Uterus (tissue), 3 donors: ENCODE measurements at regions not wholly inside any gene's neighbourhood (a gene's known extent, or its start where the extent isn't known, plus 50 kb on each side); places are given as distances from the start of the nearest gene placed in this dataset.

Source experiments
- DNase-seq, 2 donors: peaks; one replicate each; pipeline ENCODE4 v3.0.0-alpha.2; 2019 to 2020
- H3K27ac ChIP-seq, 2 donors: fragments of 200-600 bp; sonication (generic); 1 replicate in 1 of 2; 2 replicates in 1 of 2; pipeline ENCODE4 v1.5.1; 2016 to 2018
- H3K27me3 ChIP-seq, 2 donors: fragments of 200-600 bp; sonication (generic); one replicate each; pipeline ENCODE4 v1.5.1; 2018 to 2019; ENCODE audit warnings: control low read depth in 1 of 2
- H3K36me3 ChIP-seq, 2 donors: fragments of 200-600 bp; sonication (generic); one replicate each; pipeline ENCODE4 v1.5.1; 2019; ENCODE audit warnings: control low read depth in 1 of 2
- H3K4me1 ChIP-seq, 2 donors: fragments of 200-600 bp; sonication (generic); one replicate each; pipeline ENCODE4 v1.5.1; 2018 to 2019; ENCODE audit warnings: control low read depth in 1 of 2
- H3K4me3 ChIP-seq, 2 donors: fragments of 200-600 bp; sonication (generic); 1 replicate in 1 of 2; 2 replicates in 1 of 2; pipeline ENCODE4 v1.5.1; 2018 to 2019; ENCODE audit warnings: mild to moderate bottlenecking in 1 of 2
- H3K9me3 ChIP-seq, 2 donors: fragments of 200-600 bp; sonication (generic); one replicate each; pipeline ENCODE4 v1.5.1; 2019; ENCODE audit warnings: control low read depth in 1 of 2
- CTCF ChIP-seq, 4 experiments: fragments of 200-600 bp in 2 of 4; fragments of 450-650 bp in 2 of 4; sonication (generic) in 2 of 4; IDR thresholded peaks; one replicate each; pipeline ENCODE4 v1.5.1; 2016 to 2019; ENCODE audit warnings: antibody characterized with exemption in 4 of 4, mild to moderate bottlenecking in 2 of 4, moderate library complexity in 1 of 4
- POLR2A ChIP-seq, 2 donors: fragments of 450-650 bp; IDR thresholded peaks; one replicate each; pipeline ENCODE4 v1.6.1; 2016; ENCODE audit warnings: antibody characterized with exemption in 2 of 2, mild to moderate bottlenecking in 1 of 2, moderate library complexity in 1 of 2
- intact Hi-C: fragments of 100-400 bp; cut with DNase I; formaldehyde crosslinking; loops from one replicate; pipeline ENCODE4 v1.15.1; 2023; ENCODE audit warnings: low total_unique reads
- donor health status: DM: yes; HTN: yes; CAD: no.

GRCh38 chr6:164018133-164018532 lies 603.6 kb downstream of the QKI start:
- DNase-seq, result no peak
- no peaks in the 10 kb centered on the region for H3K27me3 ChIP-seq
- no peaks in the 10 kb centered on the region for H3K9me3 ChIP-seq
- intact Hi-C loops, result no loop called here
- H3K4me1 ChIP-seq, result no peaks in the 10 kb centered on the region
- no peaks in the 10 kb centered on the region for H3K36me3 ChIP-seq
- H3K4me3 ChIP-seq, result no peak overlapping the region
- H3K27ac ChIP-seq, result no peak overlapping the region
- TF ChIP-seq CTCF (IDR thresholded peaks at IDR 0.05) (no peak), POLR2A (IDR thresholded peaks at IDR 0.05) (no peak)

- intact Hi-C loops, result no loop called here
- no peaks in the 10 kb centered on the region for H3K36me3 ChIP-seq
- H3K27me3 ChIP-seq, result no peaks in the 10 kb centered on the region
- no peak overlapping the region for H3K4me3 ChIP-seq
- no peaks in the 10 kb centered on the region for H3K9me3 ChIP-seq
- TF ChIP-seq POLR2A (IDR thresholded peaks at IDR 0.05), result no peak
- no peak for TF ChIP-seq CTCF (IDR thresholded peaks at IDR 0.05)
- no peaks in the 10 kb centered on the region for H3K4me1 ChIP-seq
- no peak overlapping the region for H3K27ac ChIP-seq
- DNase-seq, result no peak
These were observed 601.5 kb downstream of the QKI start for GRCh38 chr6:164016056-164016455.

DNA sequence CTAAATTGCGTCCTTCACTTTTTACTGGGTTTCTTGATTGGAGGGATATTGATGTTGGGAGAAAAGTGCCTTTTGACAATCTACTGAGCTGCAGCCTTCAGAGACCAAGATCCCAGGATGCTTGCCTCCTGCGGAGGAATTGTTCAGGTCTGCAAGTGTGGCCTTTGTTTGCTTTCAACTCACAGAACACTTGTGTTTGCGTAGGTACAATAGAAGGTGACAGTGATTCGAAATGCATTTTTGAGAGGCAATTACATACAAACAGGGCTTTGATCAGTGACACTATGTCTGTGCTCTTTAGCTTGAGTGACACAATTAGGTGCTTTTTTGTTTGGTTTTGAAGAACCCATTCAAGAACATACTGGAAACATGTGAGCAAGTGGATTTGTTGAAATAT lies 600.6 kb downstream of the QKI start:
- Histone ChIP-seq H3K4me1 (no peaks in the 10 kb centered on the region), H3K27me3 (no peaks in the 10 kb centered on the region), H3K36me3 (no peaks in the 10 kb centered on the region), H3K27ac (no peak overlapping the region), H3K4me3 (no peak overlapping the region), H3K9me3 (no peaks in the 10 kb centered on the region)
- intact Hi-C loops, result no loop called here
- no peak for DNase-seq
- no peak for TF ChIP-seq POLR2A (IDR thresholded peaks at IDR 0.05)
- no peak for TF ChIP-seq CTCF (IDR thresholded peaks at IDR 0.05)

GRCh38 chr6:164014346-164015087 lies 600.0 kb downstream of the QKI start:
- H3K4me1 ChIP-seq, result no peaks in the 10 kb centered on the region
- no peaks in the 10 kb centered on the region for H3K9me3 ChIP-seq
- no peak for DNase-seq
- no peaks in the 10 kb centered on the region for H3K27me3 ChIP-seq
- no peak overlapping the region for H3K27ac ChIP-seq
- intact Hi-C loops, result no loop called here
- TF ChIP-seq CTCF (IDR thresholded peaks at IDR 0.05), result no peak
- no peak overlapping the region for H3K4me3 ChIP-seq
- H3K36me3 ChIP-seq, result no peaks in the 10 kb centered on the region

DNA sequence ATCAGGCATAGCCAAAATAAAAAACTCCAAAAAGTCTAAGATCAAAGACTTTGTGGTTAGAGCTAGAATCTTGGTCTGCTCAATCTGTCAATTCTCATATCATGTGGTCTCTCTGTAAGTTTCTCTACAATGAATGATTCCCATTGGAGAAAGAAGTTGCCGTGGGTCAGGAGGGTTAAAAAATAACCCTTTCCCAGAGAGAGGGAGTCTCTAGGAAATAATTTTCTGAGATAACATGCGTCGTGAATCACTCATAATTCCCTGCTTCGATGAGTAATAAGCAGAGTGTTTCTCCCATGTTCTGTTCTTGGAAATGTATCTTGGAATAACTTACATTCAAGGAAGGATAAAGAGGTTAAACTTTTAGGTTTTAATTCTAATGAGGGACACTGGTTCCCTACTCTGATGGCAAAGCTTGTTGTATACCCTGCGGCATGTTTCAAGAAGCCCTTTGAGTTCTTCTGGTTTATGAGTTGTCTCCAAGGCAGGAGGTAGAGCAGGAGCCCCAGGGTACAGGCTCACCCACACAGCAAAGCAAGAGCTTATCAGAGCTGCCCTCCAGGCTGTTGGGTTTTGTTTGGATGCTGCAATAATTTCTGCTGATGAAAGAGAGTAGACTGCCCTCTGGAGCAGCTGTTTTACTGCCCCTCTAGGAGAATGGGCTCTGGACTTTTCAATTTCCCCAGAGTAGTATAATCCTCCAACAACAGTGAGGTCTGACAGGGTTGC lies 599.1 kb downstream of the QKI start:
- Histone ChIP-seq H3K4me3 (no peak overlapping the region), H3K27ac (no peak overlapping the region), H3K36me3 (no peaks in the 10 kb centered on the region), H3K4me1 (no peaks in the 10 kb centered on the region), H3K9me3 (no peaks in the 10 kb centered on the region), H3K27me3 (no peaks in the 10 kb centered on the region)
- no peak for DNase-seq
- intact Hi-C loops, result no loop called here
- TF ChIP-seq POLR2A (IDR thresholded peaks at IDR 0.05) (no peak), CTCF (IDR thresholded peaks at IDR 0.05) (no peak)
